ENCODE measurements at regions not wholly inside any gene's neighbourhood (a gene's known extent, or its start where the extent isn't known, plus 50 kb on each side); places are given as distances from the start of the nearest gene placed in this dataset.

DNA sequence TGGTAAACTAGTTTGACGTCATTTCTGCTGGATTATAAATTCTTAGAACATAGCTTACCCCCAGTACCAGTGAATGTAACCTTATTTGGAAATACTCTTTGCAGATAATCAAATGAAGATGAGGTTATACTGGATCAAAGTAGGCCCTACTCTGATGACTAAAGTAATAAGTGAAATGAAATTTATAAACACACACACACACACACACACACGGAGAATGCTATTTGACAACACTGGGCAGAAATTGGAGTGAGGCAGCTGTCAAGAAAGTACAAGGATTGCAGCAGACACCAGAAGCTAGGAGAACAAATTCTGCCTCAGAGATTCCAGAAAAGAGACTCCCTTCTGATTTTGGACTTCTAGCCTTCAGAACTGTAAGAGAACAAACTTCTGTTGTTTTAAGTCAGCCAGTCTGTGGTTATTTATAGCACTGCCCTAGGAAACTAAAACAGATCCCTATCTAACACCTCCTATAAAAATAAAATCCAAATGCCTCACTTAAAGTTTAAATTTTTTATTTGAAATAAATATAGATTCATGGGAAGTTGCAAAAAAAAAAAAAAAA, 448.6 kb downstream of the PCDH18 start:
- TF ChIP-seq, protein P1, sequence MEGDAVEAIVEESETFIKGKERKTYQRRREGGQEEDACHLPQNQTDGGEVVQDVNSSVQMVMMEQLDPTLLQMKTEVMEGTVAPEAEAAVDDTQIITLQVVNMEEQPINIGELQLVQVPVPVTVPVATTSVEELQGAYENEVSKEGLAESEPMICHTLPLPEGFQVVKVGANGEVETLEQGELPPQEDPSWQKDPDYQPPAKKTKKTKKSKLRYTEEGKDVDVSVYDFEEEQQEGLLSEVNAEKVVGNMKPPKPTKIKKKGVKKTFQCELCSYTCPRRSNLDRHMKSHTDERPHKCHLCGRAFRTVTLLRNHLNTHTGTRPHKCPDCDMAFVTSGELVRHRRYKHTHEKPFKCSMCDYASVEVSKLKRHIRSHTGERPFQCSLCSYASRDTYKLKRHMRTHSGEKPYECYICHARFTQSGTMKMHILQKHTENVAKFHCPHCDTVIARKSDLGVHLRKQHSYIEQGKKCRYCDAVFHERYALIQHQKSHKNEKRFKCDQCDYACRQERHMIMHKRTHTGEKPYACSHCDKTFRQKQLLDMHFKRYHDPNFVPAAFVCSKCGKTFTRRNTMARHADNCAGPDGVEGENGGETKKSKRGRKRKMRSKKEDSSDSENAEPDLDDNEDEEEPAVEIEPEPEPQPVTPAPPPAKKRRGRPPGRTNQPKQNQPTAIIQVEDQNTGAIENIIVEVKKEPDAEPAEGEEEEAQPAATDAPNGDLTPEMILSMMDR (conservative IDR thresholded peaks at IDR 0.05; ENCODE audit: low read depth, low read length), result no peak
- no peak for TF ChIP-seq EZH2 (IDR thresholded peaks at IDR 0.05; ENCODE audit: low read length, unreplicated experiment)
- no peak for TF ChIP-seq EZH2phosphoT487 (IDR thresholded peaks at IDR 0.05; ENCODE audit: borderline replicate concordance, low read length)
